ENCODE measurements at regions not wholly inside any gene's neighbourhood (a gene's known extent, or its start where the extent isn't known, plus 50 kb on each side); places are given as distances from the start of the nearest gene placed in this dataset.

DNA sequence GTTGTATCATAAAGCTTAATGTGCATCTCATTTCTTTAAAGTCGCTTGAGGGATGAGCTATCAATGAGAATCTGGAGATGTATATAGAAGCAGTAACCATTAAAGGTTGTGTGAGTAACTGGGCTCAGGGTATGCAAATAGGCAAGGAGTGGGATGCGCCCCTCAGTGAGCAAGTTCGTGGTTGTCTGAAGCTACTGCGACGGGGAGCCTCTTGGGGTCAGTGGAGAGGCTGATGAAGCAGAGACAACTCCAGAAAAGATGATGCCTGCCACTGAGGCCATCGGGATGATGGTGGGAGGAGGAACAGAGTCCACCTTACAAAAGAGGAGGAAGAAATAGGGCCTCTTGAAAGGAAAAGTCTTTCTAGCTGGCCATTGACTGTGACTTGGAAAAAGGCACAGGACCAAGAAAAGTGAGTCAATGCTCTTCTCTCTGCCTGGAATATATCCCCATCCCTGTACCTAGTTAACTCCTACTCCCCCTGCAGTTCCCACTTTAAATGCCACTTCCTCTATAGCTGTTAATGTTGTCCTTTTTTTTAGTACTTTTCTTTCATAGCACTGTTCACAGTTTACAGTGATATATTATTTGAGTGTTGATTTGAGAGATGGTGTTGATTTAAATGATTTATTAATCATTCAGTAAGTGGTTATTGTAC, 51.4 kb upstream of the LSM6 start:
- H3K9me3 Mint-ChIP-seq = no peaks in the 10 kb centered on the region; the same call in 1 of the 2 replicates
- ChIA-PET CTCF (interaction anchor here (0.9 to 1.6 kb wide), 11 partner anchors 10 to 236 kb away, joined by 3 to 16 read pairs (median 4); no protein-coding TSS in a partner anchor), POLR2A (interaction anchor here (0.6 to 0.8 kb wide), 2 partner anchors 13 to 1052 kb away, joined by 3 to 4 read pairs; no protein-coding TSS in a partner anchor)
- TF ChIP-seq CREM (CRISPR knock-in tag; IDR thresholded peaks at IDR 0.05) (no peak), ZNF416 (CRISPR knock-in tag; IDR thresholded peaks at IDR 0.05) (no peak), NR3C1 (CRISPR knock-in tag; conservative IDR thresholded peaks at IDR 0.05; ENCODE audit: low read depth) (no peak), NFE2L1 (CRISPR knock-in tag; IDR thresholded peaks at IDR 0.05) (no peak), OVOL2 (CRISPR knock-in tag; IDR thresholded peaks at IDR 0.05; ENCODE audit: borderline replicate concordance) (no peak), GTF2I (CRISPR knock-in tag; conservative IDR thresholded peaks at IDR 0.05) (no peak), FOXJ3 (CRISPR knock-in tag; IDR thresholded peaks at IDR 0.05; ENCODE audit: borderline replicate concordance) (no peak), ZNF138 (CRISPR knock-in tag; conservative IDR thresholded peaks at IDR 0.05) (no peak), NFATC4 (CRISPR knock-in tag; IDR thresholded peaks at IDR 0.05) (no peak), ZBTB21 (CRISPR knock-in tag; IDR thresholded peaks at IDR 0.05; ENCODE audit: borderline replicate concordance) (no peak), GRHL2 (CRISPR knock-in tag; IDR thresholded peaks at IDR 0.05; ENCODE audit: insufficient replicate concordance, severe bottlenecking) (no peak), ZNF121 (CRISPR knock-in tag; IDR thresholded peaks at IDR 0.05) (no peak), IRF1 (CRISPR knock-in tag; IDR thresholded peaks at IDR 0.05) (no peak), MYBL2 (CRISPR knock-in tag; IDR thresholded peaks at IDR 0.05) (no peak), ZNF396 (CRISPR knock-in tag; IDR thresholded peaks at IDR 0.05; ENCODE audit: borderline replicate concordance) (no peak)
- TF ChIP-seq, protein P1, sequence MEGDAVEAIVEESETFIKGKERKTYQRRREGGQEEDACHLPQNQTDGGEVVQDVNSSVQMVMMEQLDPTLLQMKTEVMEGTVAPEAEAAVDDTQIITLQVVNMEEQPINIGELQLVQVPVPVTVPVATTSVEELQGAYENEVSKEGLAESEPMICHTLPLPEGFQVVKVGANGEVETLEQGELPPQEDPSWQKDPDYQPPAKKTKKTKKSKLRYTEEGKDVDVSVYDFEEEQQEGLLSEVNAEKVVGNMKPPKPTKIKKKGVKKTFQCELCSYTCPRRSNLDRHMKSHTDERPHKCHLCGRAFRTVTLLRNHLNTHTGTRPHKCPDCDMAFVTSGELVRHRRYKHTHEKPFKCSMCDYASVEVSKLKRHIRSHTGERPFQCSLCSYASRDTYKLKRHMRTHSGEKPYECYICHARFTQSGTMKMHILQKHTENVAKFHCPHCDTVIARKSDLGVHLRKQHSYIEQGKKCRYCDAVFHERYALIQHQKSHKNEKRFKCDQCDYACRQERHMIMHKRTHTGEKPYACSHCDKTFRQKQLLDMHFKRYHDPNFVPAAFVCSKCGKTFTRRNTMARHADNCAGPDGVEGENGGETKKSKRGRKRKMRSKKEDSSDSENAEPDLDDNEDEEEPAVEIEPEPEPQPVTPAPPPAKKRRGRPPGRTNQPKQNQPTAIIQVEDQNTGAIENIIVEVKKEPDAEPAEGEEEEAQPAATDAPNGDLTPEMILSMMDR (IDR thresholded peaks at IDR 0.05) = no peak
- peak; percentile 54 for DNase-seq (ENCODE audit: low spot score)
- H3K27me3 Mint-ChIP-seq (ENCODE audit: low read depth) = no peaks in the 10 kb centered on the region
- peaks cover 7% of the 10 kb centered on the region for H3K4me1 Mint-ChIP-seq
- no peak overlapping the region for H3K27ac Mint-ChIP-seq
- no peaks in the 10 kb centered on the region for H3K36me3 Mint-ChIP-seq
- no peak overlapping the region for H3K4me3 Mint-ChIP-seq
- ATAC-seq = peak; percentile 99

DNA sequence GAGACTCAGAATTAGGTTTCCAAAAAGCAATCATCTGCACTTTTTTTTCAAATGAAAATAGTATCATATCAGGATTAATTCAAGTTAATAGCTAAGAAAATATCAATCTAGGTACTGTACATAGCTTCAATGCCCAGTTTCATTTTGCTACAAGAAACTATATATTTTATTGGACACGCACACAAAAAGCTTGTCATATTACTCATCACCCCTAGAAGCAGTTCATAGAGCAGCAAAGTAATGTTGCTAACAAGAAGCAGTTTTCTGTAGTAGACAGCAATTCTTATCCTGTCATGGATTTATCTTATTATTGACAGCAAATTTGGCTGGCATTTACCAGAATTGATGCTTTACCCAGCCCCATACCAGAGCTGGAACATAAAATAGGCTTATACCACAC, 52.3 kb upstream of the LSM6 start:
- ChIA-PET POLR2A (no interaction called here), CTCF (interaction anchor here (1.1 to 2.4 kb wide), 7 partner anchors 10 to 223 kb away, joined by 3 to 8 read pairs (median 4); no protein-coding TSS in a partner anchor)
- H3K27me3 Mint-ChIP-seq (ENCODE audit: low read depth) = no peaks in the 10 kb centered on the region
- TF ChIP-seq, protein P2, sequence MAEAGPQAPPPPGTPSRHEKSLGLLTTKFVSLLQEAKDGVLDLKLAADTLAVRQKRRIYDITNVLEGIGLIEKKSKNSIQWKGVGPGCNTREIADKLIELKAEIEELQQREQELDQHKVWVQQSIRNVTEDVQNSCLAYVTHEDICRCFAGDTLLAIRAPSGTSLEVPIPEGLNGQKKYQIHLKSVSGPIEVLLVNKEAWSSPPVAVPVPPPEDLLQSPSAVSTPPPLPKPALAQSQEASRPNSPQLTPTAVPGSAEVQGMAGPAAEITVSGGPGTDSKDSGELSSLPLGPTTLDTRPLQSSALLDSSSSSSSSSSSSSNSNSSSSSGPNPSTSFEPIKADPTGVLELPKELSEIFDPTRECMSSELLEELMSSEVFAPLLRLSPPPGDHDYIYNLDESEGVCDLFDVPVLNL (CRISPR knock-in tag; IDR thresholded peaks at IDR 0.05; ENCODE audit: borderline replicate concordance, low read depth) = no peak
- TF ChIP-seq HMGA2 (CRISPR knock-in tag; IDR thresholded peaks at IDR 0.05) = no peak
- TF ChIP-seq ZNF281 (CRISPR knock-in tag; IDR thresholded peaks at IDR 0.05) = no peak
- TF ChIP-seq GABPB1 (CRISPR knock-in tag; IDR thresholded peaks at IDR 0.05) = no peak
- no peak for TF ChIP-seq FOXP1 (CRISPR knock-in tag; IDR thresholded peaks at IDR 0.05; ENCODE audit: borderline replicate concordance)
- TF ChIP-seq SOX15 (CRISPR knock-in tag; IDR thresholded peaks at IDR 0.05) = no peak
- no peak for TF ChIP-seq ETV6 (CRISPR knock-in tag; IDR thresholded peaks at IDR 0.05)
- TF ChIP-seq, protein P3, sequence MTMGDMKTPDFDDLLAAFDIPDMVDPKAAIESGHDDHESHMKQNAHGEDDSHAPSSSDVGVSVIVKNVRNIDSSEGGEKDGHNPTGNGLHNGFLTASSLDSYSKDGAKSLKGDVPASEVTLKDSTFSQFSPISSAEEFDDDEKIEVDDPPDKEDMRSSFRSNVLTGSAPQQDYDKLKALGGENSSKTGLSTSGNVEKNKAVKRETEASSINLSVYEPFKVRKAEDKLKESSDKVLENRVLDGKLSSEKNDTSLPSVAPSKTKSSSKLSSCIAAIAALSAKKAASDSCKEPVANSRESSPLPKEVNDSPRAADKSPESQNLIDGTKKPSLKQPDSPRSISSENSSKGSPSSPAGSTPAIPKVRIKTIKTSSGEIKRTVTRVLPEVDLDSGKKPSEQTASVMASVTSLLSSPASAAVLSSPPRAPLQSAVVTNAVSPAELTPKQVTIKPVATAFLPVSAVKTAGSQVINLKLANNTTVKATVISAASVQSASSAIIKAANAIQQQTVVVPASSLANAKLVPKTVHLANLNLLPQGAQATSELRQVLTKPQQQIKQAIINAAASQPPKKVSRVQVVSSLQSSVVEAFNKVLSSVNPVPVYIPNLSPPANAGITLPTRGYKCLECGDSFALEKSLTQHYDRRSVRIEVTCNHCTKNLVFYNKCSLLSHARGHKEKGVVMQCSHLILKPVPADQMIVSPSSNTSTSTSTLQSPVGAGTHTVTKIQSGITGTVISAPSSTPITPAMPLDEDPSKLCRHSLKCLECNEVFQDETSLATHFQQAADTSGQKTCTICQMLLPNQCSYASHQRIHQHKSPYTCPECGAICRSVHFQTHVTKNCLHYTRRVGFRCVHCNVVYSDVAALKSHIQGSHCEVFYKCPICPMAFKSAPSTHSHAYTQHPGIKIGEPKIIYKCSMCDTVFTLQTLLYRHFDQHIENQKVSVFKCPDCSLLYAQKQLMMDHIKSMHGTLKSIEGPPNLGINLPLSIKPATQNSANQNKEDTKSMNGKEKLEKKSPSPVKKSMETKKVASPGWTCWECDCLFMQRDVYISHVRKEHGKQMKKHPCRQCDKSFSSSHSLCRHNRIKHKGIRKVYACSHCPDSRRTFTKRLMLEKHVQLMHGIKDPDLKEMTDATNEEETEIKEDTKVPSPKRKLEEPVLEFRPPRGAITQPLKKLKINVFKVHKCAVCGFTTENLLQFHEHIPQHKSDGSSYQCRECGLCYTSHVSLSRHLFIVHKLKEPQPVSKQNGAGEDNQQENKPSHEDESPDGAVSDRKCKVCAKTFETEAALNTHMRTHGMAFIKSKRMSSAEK (CRISPR knock-in tag; IDR thresholded peaks at IDR 0.05; ENCODE audit: borderline replicate concordance) = no peak
- TF ChIP-seq, protein P4, sequence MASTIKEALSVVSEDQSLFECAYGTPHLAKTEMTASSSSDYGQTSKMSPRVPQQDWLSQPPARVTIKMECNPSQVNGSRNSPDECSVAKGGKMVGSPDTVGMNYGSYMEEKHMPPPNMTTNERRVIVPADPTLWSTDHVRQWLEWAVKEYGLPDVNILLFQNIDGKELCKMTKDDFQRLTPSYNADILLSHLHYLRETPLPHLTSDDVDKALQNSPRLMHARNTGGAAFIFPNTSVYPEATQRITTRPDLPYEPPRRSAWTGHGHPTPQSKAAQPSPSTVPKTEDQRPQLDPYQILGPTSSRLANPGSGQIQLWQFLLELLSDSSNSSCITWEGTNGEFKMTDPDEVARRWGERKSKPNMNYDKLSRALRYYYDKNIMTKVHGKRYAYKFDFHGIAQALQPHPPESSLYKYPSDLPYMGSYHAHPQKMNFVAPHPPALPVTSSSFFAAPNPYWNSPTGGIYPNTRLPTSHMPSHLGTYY (CRISPR knock-in tag; IDR thresholded peaks at IDR 0.05) = no peak

More for the DNA sequence above, 52.3 kb upstream of the LSM6 start:
- DNase-seq (ENCODE audit: low spot score) = no peak
- Mint-ChIP-seq H3K36me3 (no peaks in the 10 kb centered on the region), H3K4me3 (no peak overlapping the region), H3K27ac (no peak overlapping the region), H3K9me3 (peaks cover 3% of the 10 kb centered on the region), H3K4me1 (peaks cover 7% of the 10 kb centered on the region)
- no peak for ATAC-seq

All from WTC11 (cell line).